ENCODE measurements at regions not wholly inside any gene's neighbourhood (a gene's known extent, or its start where the extent isn't known, plus 50 kb on each side); places are given as distances from the start of the nearest gene placed in this dataset.

- Histone ChIP-seq H3K27me3 (replicated peaks; ENCODE audit: insufficient read depth) (no peaks in the 10 kb centered on the region), H3K9ac (peak overlapping the region; percentile 75), H3K27ac (no peak overlapping the region), H3K9me2 (ENCODE audit: insufficient read depth) (no peaks in the 10 kb centered on the region), H3K4me1 (ENCODE audit: insufficient read depth) (peaks cover under 1% of the 10 kb centered on the region; the same call in 1 of the 2 replicates), H3K9me3 (ENCODE audit: low read depth) (no peaks in the 10 kb centered on the region), H3K4me3 (peak overlapping the region; percentile 53), H3K79me2 (ENCODE audit: insufficient read depth) (no peaks in the 10 kb centered on the region), H2AFZ (peak overlapping the region; percentile 89), H3K36me3 (ENCODE audit: low read depth) (no peaks in the 10 kb centered on the region), H4K20me1 (ENCODE audit: insufficient read depth) (no peaks in the 10 kb centered on the region), H3K4me2 (ENCODE audit: unreplicated experiment) (peak overlapping the region; percentile 47), H3F3A (ENCODE audit: insufficient read depth) (no peaks in the 10 kb centered on the region)
- in situ Hi-C loops (cut with MboI), result no loop called here
- no peak for DNase-seq
- no peak for TF ChIP-seq EZH2 (IDR thresholded peaks at IDR 0.05; ENCODE audit: insufficient read depth, poor library complexity, severe bottlenecking)
- no peak for TF ChIP-seq EZH2phosphoT487 (IDR thresholded peaks at IDR 0.05; ENCODE audit: insufficient read depth, low read depth)
- 46 to 56% methylated on average over 16 to 21 of the region's 21 CpGs for whole genome bisulfite sequencing, 2 experiments (ENCODE audit: low coverage in 1 of 2, low lambda C conversion rate in 2 of 2, missing lambda C conversion rate in 2 of 2)
Measured at GRCh38 chr2:43100362-43100882, 126.0 kb downstream of the ZFP36L2 start.

GRCh38 chr2:43099797-43100196, 126.6 kb downstream of the ZFP36L2 start:
- H3K79me2 ChIP-seq (ENCODE audit: insufficient read depth), result no peaks in the 10 kb centered on the region
- no peak overlapping the region for H2AFZ ChIP-seq
- DNase-seq, result no peak
- H3K27ac ChIP-seq, result no peak overlapping the region
- H3K9ac ChIP-seq, result no peak overlapping the region
- H3K9me2 ChIP-seq (ENCODE audit: insufficient read depth), result no peaks in the 10 kb centered on the region
- 94 to 97% methylated on average over 4 of the region's 4 CpGs for WGBS, 2 experiments (ENCODE audit: low coverage in 1 of 2, low lambda C conversion rate in 2 of 2, missing lambda C conversion rate in 2 of 2)
- no peaks in the 10 kb centered on the region for H3K36me3 ChIP-seq (ENCODE audit: low read depth)
- no peak overlapping the region for H3K4me3 ChIP-seq
- H4K20me1 ChIP-seq (ENCODE audit: insufficient read depth), result no peaks in the 10 kb centered on the region
- in situ Hi-C loops (cut with MboI), result no loop called here
- TF ChIP-seq EZH2 (IDR thresholded peaks at IDR 0.05; ENCODE audit: insufficient read depth, poor library complexity, severe bottlenecking) (no peak), EZH2phosphoT487 (IDR thresholded peaks at IDR 0.05; ENCODE audit: insufficient read depth, low read depth) (no peak)
- no peaks in the 10 kb centered on the region; the same call in 1 of the 2 replicates for H3K4me1 ChIP-seq (ENCODE audit: insufficient read depth)
- no peaks in the 10 kb centered on the region for H3K9me3 ChIP-seq (ENCODE audit: low read depth)
- no peak overlapping the region for H3K4me2 ChIP-seq (ENCODE audit: unreplicated experiment)
- no peaks in the 10 kb centered on the region for H3K27me3 ChIP-seq (replicated peaks; ENCODE audit: insufficient read depth)
- no peaks in the 10 kb centered on the region for H3F3A ChIP-seq (ENCODE audit: insufficient read depth)

GRCh38 chr2:43098539-43098938, 127.9 kb downstream of the ZFP36L2 start:
- no peak for TF ChIP-seq EZH2phosphoT487 (IDR thresholded peaks at IDR 0.05; ENCODE audit: insufficient read depth, low read depth)
- TF ChIP-seq EZH2 (IDR thresholded peaks at IDR 0.05; ENCODE audit: insufficient read depth, poor library complexity, severe bottlenecking), result no peak
- Histone ChIP-seq H3K9me3 (ENCODE audit: low read depth) (no peaks in the 10 kb centered on the region), H3K4me1 (ENCODE audit: insufficient read depth) (no peaks in the 10 kb centered on the region; the same call in 1 of the 2 replicates), H3K27ac (no peak overlapping the region), H3K36me3 (ENCODE audit: low read depth) (no peaks in the 10 kb centered on the region), H3F3A (ENCODE audit: insufficient read depth) (no peaks in the 10 kb centered on the region), H3K9ac (no peak overlapping the region), H3K27me3 (replicated peaks; ENCODE audit: insufficient read depth) (no peaks in the 10 kb centered on the region), H3K4me2 (ENCODE audit: unreplicated experiment) (no peak overlapping the region), H3K4me3 (no peak overlapping the region), H2AFZ (no peak overlapping the region), H4K20me1 (ENCODE audit: insufficient read depth) (no peaks in the 10 kb centered on the region), H3K79me2 (ENCODE audit: insufficient read depth) (no peaks in the 10 kb centered on the region), H3K9me2 (ENCODE audit: insufficient read depth) (no peaks in the 10 kb centered on the region)
- DNase-seq, result no peak
- in situ Hi-C loops (cut with MboI), result no loop called here
- 97 to 100% methylated on average over 4 of the region's 4 CpGs for WGBS, 2 experiments (ENCODE audit: low coverage in 1 of 2, low lambda C conversion rate in 2 of 2, missing lambda C conversion rate in 2 of 2)

- Histone ChIP-seq H3K4me1 (ENCODE audit: insufficient read depth) (no peaks in the 10 kb centered on the region; the same call in 1 of the 2 replicates), H3K27me3 (replicated peaks; ENCODE audit: insufficient read depth) (no peaks in the 10 kb centered on the region), H2AFZ (no peak overlapping the region), H3K79me2 (ENCODE audit: insufficient read depth) (no peaks in the 10 kb centered on the region), H3F3A (ENCODE audit: insufficient read depth) (no peaks in the 10 kb centered on the region), H3K9me2 (ENCODE audit: insufficient read depth) (no peaks in the 10 kb centered on the region), H3K27ac (no peak overlapping the region), H4K20me1 (ENCODE audit: insufficient read depth) (no peaks in the 10 kb centered on the region), H3K36me3 (ENCODE audit: low read depth) (no peaks in the 10 kb centered on the region), H3K9ac (no peak overlapping the region), H3K4me2 (ENCODE audit: unreplicated experiment) (no peak overlapping the region), H3K9me3 (ENCODE audit: low read depth) (no peaks in the 10 kb centered on the region), H3K4me3 (no peak overlapping the region)
- TF ChIP-seq EZH2 (IDR thresholded peaks at IDR 0.05; ENCODE audit: insufficient read depth, poor library complexity, severe bottlenecking) (no peak), EZH2phosphoT487 (IDR thresholded peaks at IDR 0.05; ENCODE audit: insufficient read depth, low read depth) (no peak)
- in situ Hi-C loops (cut with MboI), result no loop called here
- no peak for DNase-seq
- 66 to 68% methylated on average over 7 of the region's 7 CpGs for WGBS, 2 experiments (ENCODE audit: low coverage in 1 of 2, low lambda C conversion rate in 2 of 2, missing lambda C conversion rate in 2 of 2)
Measured at GRCh38 chr2:43097644-43098408, 128.6 kb downstream of the ZFP36L2 start.
